H9 (cell line): ENCODE measurements at regions not wholly inside any gene's neighbourhood (a gene's known extent, or its start where the extent isn't known, plus 50 kb on each side); places are given as distances from the start of the nearest gene placed in this dataset.

Experiments
- DNase-seq: peaks from one replicate; pipeline ENCODE4 v3.0.0-alpha.2; 2017
- H2AFZ ChIP-seq: one replicate; pipeline ENCODE4 v1.6.1; 2013; ENCODE audit warnings: mild to moderate bottlenecking, low read length, control low read depth, moderate library complexity
- H2AK5ac ChIP-seq: 2 replicates; pipeline ENCODE4 v1.6.1; 2013; ENCODE audit warnings: low read length, control low read depth, mixed read lengths; ENCODE audit not compliant: insufficient read length
- H2BK120ac ChIP-seq: one replicate; pipeline ENCODE4 v1.6.1; 2013; ENCODE audit warnings: low read depth, mild to moderate bottlenecking, low read length, control low read depth, inconsistent platforms; ENCODE audit not compliant: poor library complexity, severe bottlenecking
- H2BK12ac ChIP-seq: 2 replicates; pipeline ENCODE4 v1.6.1; 2013; ENCODE audit warnings: low read length, control low read depth, mixed read lengths, low read depth; ENCODE audit not compliant: insufficient read length
- H2BK15ac ChIP-seq: 2 replicates; pipeline ENCODE4 v1.6.1; 2013; ENCODE audit warnings: low read depth, low read length, control low read depth
- H2BK20ac ChIP-seq: one replicate; pipeline ENCODE4 v1.6.1; 2013; ENCODE audit warnings: low read depth, mild to moderate bottlenecking, low read length, control low read depth, inconsistent platforms; ENCODE audit not compliant: poor library complexity, severe bottlenecking
- H2BK5ac ChIP-seq: 2 replicates; pipeline ENCODE4 v1.6.1; 2013; ENCODE audit warnings: low read length, control low read depth, mixed read lengths; ENCODE audit not compliant: insufficient read length
- H3K14ac ChIP-seq: 2 replicates; pipeline ENCODE4 v1.6.1; 2013; ENCODE audit warnings: low read length, control low read depth; ENCODE audit not compliant: insufficient read depth
- H3K18ac ChIP-seq: 2 replicates; pipeline ENCODE4 v1.6.1; 2013; ENCODE audit warnings: low read depth, mild to moderate bottlenecking, mixed read lengths, low read length, control low read depth; ENCODE audit not compliant: insufficient read length
- H3K23ac ChIP-seq: 2 replicates; pipeline ENCODE4 v1.6.1; 2013; ENCODE audit warnings: low read length, control low read depth, mixed read lengths, low read depth; ENCODE audit not compliant: insufficient read length
- H3K23me2 ChIP-seq: 2 replicates; pipeline ENCODE4 v1.6.1; 2013; ENCODE audit warnings: low read depth, mild to moderate bottlenecking, mixed read lengths, low read length, control low read depth; ENCODE audit not compliant: insufficient read length, poor library complexity, severe bottlenecking
- H3K27ac ChIP-seq: 2 replicates; pipeline ENCODE4 v1.5.1; 2013; ENCODE audit warnings: low read length, control low read depth, mixed read lengths, low read depth; ENCODE audit not compliant: insufficient read length
- H3K27me3 ChIP-seq: 2 replicates; pipeline ENCODE4 v1.6.1; 2013; ENCODE audit warnings: low read length, control low read depth, inconsistent platforms; ENCODE audit not compliant: insufficient read depth
- H3K4ac ChIP-seq: 2 replicates; pipeline ENCODE4 v1.6.1; 2013; ENCODE audit warnings: low read depth, mild to moderate bottlenecking, control low read depth, inconsistent platforms, low read length, moderate library complexity
- H3K4me1 ChIP-seq: 2 replicates; pipeline ENCODE4 v1.6.1; 2013; ENCODE audit warnings: low read length, control low read depth, inconsistent platforms; ENCODE audit not compliant: insufficient read depth
- H3K4me2 ChIP-seq: 2 replicates; pipeline ENCODE4 v1.6.1; 2013; ENCODE audit warnings: low read length, control low read depth, mixed read lengths; ENCODE audit not compliant: insufficient read length, insufficient read depth
- H3K56ac ChIP-seq: 2 replicates; pipeline ENCODE4 v1.6.1; 2013; ENCODE audit warnings: low read depth, mild to moderate bottlenecking, mixed read lengths, low read length, control low read depth; ENCODE audit not compliant: insufficient read length
- H3K79me1 ChIP-seq: 2 replicates; pipeline ENCODE4 v1.6.1; 2013; ENCODE audit warnings: low read depth, mild to moderate bottlenecking, moderate library complexity, low read length, control low read depth, inconsistent platforms; ENCODE audit not compliant: insufficient read depth, poor library complexity, severe bottlenecking
- H3K79me2 ChIP-seq: 2 replicates; pipeline ENCODE4 v1.6.1; 2013; ENCODE audit warnings: low read length, control low read depth, inconsistent platforms; ENCODE audit not compliant: insufficient read depth
- H3K9ac ChIP-seq: 2 replicates; pipeline ENCODE4 v1.6.1; 2013; ENCODE audit warnings: low read length, control low read depth, mixed read lengths; ENCODE audit not compliant: insufficient read length; ENCODE audit errors: extremely low read depth
- H3K9me3 ChIP-seq: one replicate; pipeline ENCODE4 v1.6.1; 2013; ENCODE audit warnings: low read depth, low read length, inconsistent platforms; ENCODE audit not compliant: control insufficient read depth
- H3T11ph ChIP-seq: one replicate; pipeline ENCODE4 v1.6.1; 2013; ENCODE audit warnings: mild to moderate bottlenecking, low read length, control low read depth, inconsistent platforms
- H4K20me1 ChIP-seq: one replicate; pipeline ENCODE4 v1.6.1; 2013; ENCODE audit not compliant: control insufficient read depth, insufficient read length, insufficient read depth
- H4K5ac ChIP-seq: 2 replicates; pipeline ENCODE4 v1.6.1; 2013; ENCODE audit warnings: low read depth, mild to moderate bottlenecking, mixed read lengths, low read length, control low read depth; ENCODE audit not compliant: insufficient read length
- H4K8ac ChIP-seq: replicated peaks from 2 replicates; pipeline ENCODE4 v1.6.1; 2013; ENCODE audit warnings: low read length, control low read depth, mixed read lengths, low read depth; ENCODE audit not compliant: insufficient read length
- H4K91ac ChIP-seq: 2 replicates; pipeline ENCODE4 v1.6.1; 2013; ENCODE audit warnings: low read depth, mild to moderate bottlenecking, moderate library complexity, mixed read lengths, low read length, control low read depth; ENCODE audit not compliant: insufficient read length
- H3K27ac Mint-ChIP-seq, 3 experiments: 2 replicates in 2 of 3; 3 replicates in 1 of 3; pipeline ENCODE4 v1.8.0; 2020 to 2021; ENCODE audit warnings: mixed read lengths in 3 of 3, mild to moderate bottlenecking in 1 of 3, moderate library complexity in 1 of 3
- H3K27me3 Mint-ChIP-seq: 2 replicates; pipeline ENCODE4 v1.8.0; 2021; ENCODE audit warnings: low read depth, mild to moderate bottlenecking, moderate library complexity, mixed read lengths
- H3K36me3 Mint-ChIP-seq, 3 experiments: 2 replicates in 2 of 3; 3 replicates in 1 of 3; pipeline ENCODE4 v1.8.0; 2020 to 2021; ENCODE audit warnings: low read depth in 3 of 3, mixed read lengths in 3 of 3; ENCODE audit not compliant: insufficient read depth in 1 of 3
- H3K4me1 Mint-ChIP-seq, 2 experiments: 2 replicates each; pipeline ENCODE4 v1.8.0; 2020; ENCODE audit warnings: mixed read lengths in 2 of 2
- H3K4me3 Mint-ChIP-seq, 2 experiments: 2 replicates in 1 of 2; 3 replicates in 1 of 2; pipeline ENCODE4 v1.8.0; 2020 to 2021; ENCODE audit warnings: mild to moderate bottlenecking in 2 of 2, mixed read lengths in 2 of 2, moderate library complexity in 1 of 2
- H3K9me3 Mint-ChIP-seq, 2 experiments: 2 replicates in 1 of 2; 3 replicates in 1 of 2; pipeline ENCODE4 v1.8.0; 2020; ENCODE audit warnings: mild to moderate bottlenecking in 2 of 2, mixed read lengths in 2 of 2, moderate library complexity in 1 of 2
- WGBS: extraction: QIAGEN DNeasy Blood & Tissue Kit; methylation state at CpG from one replicate; pipeline ENCODE4 v1.1.7; 2013; ENCODE audit warnings: missing lambda C conversion rate, low lambda C conversion rate, mixed read lengths; ENCODE audit not compliant: insufficient read length; ENCODE audit errors: extremely low coverage; 5-methylcytosine and 5-hydroxymethylcytosine counted together
- TF ChIP-seq, protein P1 (sequence below): fragments of 200-600 bp; sonication (generic); conservative IDR thresholded peaks from 3 replicates; pipeline ENCODE4 v1.8.0; 2021; ENCODE audit warnings: antibody characterized with exemption, mild to moderate bottlenecking

DNA sequence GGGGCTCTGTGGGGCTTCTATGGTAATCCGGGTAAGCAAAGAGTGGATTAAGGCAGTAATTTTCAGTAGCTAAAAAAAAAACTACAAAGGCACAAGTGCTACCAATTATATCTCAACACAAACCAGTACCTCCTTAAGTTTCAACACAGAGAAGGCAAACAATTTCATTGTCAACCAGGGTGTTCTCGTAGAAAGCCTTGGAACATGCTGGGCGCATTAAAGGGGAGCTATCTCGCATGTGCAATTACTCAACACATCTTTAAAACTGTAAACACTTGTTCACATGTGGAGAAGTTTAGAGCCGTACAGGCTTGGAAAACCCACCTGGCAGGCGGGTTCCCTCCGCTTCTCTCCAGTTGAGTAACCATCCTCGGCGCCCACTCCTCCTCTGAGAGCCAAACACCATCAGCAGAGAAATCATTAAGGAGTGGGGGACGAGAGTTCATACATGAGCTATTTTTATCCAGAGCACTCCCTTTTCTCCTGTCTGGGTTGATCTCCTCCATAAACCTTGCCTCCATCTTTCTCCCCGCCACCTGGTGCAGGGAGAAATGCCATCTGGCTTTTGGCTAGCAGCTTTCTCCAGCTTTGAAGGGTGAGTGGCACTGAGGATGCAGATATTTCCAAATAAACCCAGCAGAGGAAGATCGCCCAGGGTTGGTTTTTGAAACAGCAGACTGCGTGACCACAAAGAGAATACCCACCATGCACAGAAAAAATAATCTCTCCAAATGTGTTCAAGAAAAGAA lies 287.1 kb downstream of the WDR11 start:
- no peak overlapping the region for H2BK15ac ChIP-seq
- Mint-ChIP-seq H3K36me3 (peaks cover 3 to 6% (median 5%) of the 10 kb centered on the region in 3 experiments), H3K27ac (no peak overlapping the region), H3K4me1 (peaks cover 17 to 26% of the 10 kb centered on the region in 2 experiments), H3K9me3 (peaks cover 6 to 14% of the 10 kb centered on the region in 2 experiments), H3K27me3 (peaks cover 6% of the 10 kb centered on the region), H3K4me3 (no peak overlapping the region)
- H2BK12ac ChIP-seq, result no peak overlapping the region
- no peak overlapping the region for H3K27ac ChIP-seq
- no peak overlapping the region for H3K4me2 ChIP-seq
- H4K91ac ChIP-seq, result no peak overlapping the region
- H3K23me2 ChIP-seq, result no peaks in the 10 kb centered on the region
- no peak overlapping the region for H2BK120ac ChIP-seq
- H3K4ac ChIP-seq, result no peak overlapping the region
- H3K14ac ChIP-seq, result no peak overlapping the region
- no peak overlapping the region for H2AK5ac ChIP-seq
- TF ChIP-seq, protein P1, sequence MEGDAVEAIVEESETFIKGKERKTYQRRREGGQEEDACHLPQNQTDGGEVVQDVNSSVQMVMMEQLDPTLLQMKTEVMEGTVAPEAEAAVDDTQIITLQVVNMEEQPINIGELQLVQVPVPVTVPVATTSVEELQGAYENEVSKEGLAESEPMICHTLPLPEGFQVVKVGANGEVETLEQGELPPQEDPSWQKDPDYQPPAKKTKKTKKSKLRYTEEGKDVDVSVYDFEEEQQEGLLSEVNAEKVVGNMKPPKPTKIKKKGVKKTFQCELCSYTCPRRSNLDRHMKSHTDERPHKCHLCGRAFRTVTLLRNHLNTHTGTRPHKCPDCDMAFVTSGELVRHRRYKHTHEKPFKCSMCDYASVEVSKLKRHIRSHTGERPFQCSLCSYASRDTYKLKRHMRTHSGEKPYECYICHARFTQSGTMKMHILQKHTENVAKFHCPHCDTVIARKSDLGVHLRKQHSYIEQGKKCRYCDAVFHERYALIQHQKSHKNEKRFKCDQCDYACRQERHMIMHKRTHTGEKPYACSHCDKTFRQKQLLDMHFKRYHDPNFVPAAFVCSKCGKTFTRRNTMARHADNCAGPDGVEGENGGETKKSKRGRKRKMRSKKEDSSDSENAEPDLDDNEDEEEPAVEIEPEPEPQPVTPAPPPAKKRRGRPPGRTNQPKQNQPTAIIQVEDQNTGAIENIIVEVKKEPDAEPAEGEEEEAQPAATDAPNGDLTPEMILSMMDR, result no peak
- H3K79me2 ChIP-seq, result no peaks in the 10 kb centered on the region
- H3K9ac ChIP-seq, result no peak overlapping the region
- no peak overlapping the region for H4K5ac ChIP-seq
- H3K79me1 ChIP-seq, result no peaks in the 10 kb centered on the region
- no peaks in the 10 kb centered on the region for H3K4me1 ChIP-seq
- no peak overlapping the region for H3K23ac ChIP-seq
- peaks cover 4% of the 10 kb centered on the region for H4K20me1 ChIP-seq
- no peak overlapping the region for H2AFZ ChIP-seq
- no peaks in the 10 kb centered on the region for H3K9me3 ChIP-seq
- H3K18ac ChIP-seq, result no peak overlapping the region
- H3T11ph ChIP-seq, result no peak overlapping the region
- H2BK5ac ChIP-seq, result no peak overlapping the region
- WGBS, result no CpG with 5 or more reads among the region's 13 CpGs
- H3K56ac ChIP-seq, result no peak overlapping the region
- no peak for DNase-seq
- no peak overlapping the region for H2BK20ac ChIP-seq
- H3K27me3 ChIP-seq, result no peaks in the 10 kb centered on the region
- H4K8ac ChIP-seq, result no peak overlapping the region
